GM19455 (cell line): ENCODE measurements at regions not wholly inside any gene's neighbourhood (a gene's known extent, or its start where the extent isn't known, plus 50 kb on each side); places are given as distances from the start of the nearest gene placed in this dataset.

ENCODE experiments used
- ATAC-seq: cut with Tn5 transposase; IDR thresholded peaks from one replicate; pipeline ENCODE4 v1.9.1; 2021; ENCODE audit not compliant: unreplicated experiment

- ATAC-seq, result no peak
Observed at GRCh38 chr10:117427356-117427755, 52.1 kb upstream of the PDZD8 start.

DNA sequence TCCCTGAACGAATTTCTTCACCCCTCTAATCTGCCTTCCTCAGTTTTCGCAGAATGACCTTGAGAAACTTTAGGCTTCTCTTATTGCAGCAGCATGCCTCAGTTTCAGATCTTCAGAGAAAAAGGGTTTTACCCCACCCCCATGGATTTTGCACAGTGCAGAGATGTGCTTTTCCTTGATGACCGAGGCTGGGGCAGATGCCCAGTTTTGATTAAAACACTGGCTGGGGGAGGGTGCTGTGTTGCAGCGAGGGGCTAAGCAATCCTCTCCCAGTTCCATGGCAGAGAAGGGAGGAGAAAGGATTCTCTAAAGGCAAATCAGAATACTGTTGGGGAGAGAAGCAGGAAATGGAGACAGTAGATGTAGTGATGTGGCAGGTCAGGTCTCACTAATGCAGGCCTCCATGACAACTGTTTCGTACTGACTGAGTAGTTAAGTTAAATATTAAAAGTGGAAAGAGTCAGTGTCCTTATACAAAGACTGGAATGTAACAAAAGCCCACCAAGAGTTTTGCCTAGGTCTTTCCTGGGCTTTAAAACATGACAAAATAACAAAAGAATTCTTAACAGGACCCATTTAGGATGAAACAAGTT, 50.8 kb upstream of the PDZD8 start:
- ATAC-seq, result no peak

GRCh38 chr10:117424883-117425649, 49.8 kb upstream of the PDZD8 start:
- no peak for ATAC-seq
